ENCODE measurements at regions not wholly inside any gene's neighbourhood (a gene's known extent, or its start where the extent isn't known, plus 50 kb on each side); places are given as distances from the start of the nearest gene placed in this dataset.
"Not testable (repeated sequence)": the region's sequence is repeated elsewhere in the genome, so short reads cannot be mapped to it uniquely, and the experiment has no call there.

- 84% methylated on average over 2 of the region's 2 CpGs for WGBS
- not testable (repeated sequence) for H3K9me3 ChIP-seq (ENCODE audit: control insufficient read depth in 2 of 2, insufficient read depth in 1 of 2, low read length in 1 of 2); DNase-seq (ENCODE audit: low read depth in 6 of 9, low spot score in 9 of 9); H3K4me1 ChIP-seq (ENCODE audit: control insufficient read depth in 2 of 2, insufficient read depth in 2 of 2, low read length in 2 of 2); H3K36me3 ChIP-seq (ENCODE audit: control insufficient read depth in 2 of 2, insufficient read depth in 2 of 2, low read length in 1 of 2); H3K4me3 ChIP-seq (ENCODE audit: low read length in 2 of 2); H3K27me3 ChIP-seq (ENCODE audit: control insufficient read depth in 2 of 2, insufficient read depth in 1 of 2, low read length in 1 of 2); H3K27ac ChIP-seq (ENCODE audit: low read depth in 1 of 2, low read length in 1 of 2)
Observed at GRCh38 chr9:42283179-42283543, 99.7 kb downstream of the SPATA31A6 start.

GRCh38 chr9:42286145-42286845, 102.8 kb downstream of the SPATA31A6 start:
- DNase-seq (ENCODE audit: low read depth in 6 of 9, low spot score in 9 of 9); H3K27me3 ChIP-seq (ENCODE audit: control insufficient read depth in 2 of 2, insufficient read depth in 1 of 2, low read length in 1 of 2); H3K9me3 ChIP-seq (ENCODE audit: control insufficient read depth in 2 of 2, insufficient read depth in 1 of 2, low read length in 1 of 2); H3K4me3 ChIP-seq (ENCODE audit: low read length in 2 of 2); H3K4me1 ChIP-seq (ENCODE audit: control insufficient read depth in 2 of 2, insufficient read depth in 2 of 2, low read length in 2 of 2); H3K36me3 ChIP-seq (ENCODE audit: control insufficient read depth in 2 of 2, insufficient read depth in 2 of 2, low read length in 1 of 2); H3K27ac ChIP-seq (ENCODE audit: low read depth in 1 of 2, low read length in 1 of 2): not testable (repeated sequence)
- 88% methylated on average over 7 of the region's 7 CpGs for WGBS

- not testable (repeated sequence) for H3K4me3 ChIP-seq (ENCODE audit: low read length in 2 of 2); H3K9me3 ChIP-seq (ENCODE audit: control insufficient read depth in 2 of 2, insufficient read depth in 1 of 2, low read length in 1 of 2); H3K27ac ChIP-seq (ENCODE audit: low read depth in 1 of 2, low read length in 1 of 2); H3K27me3 ChIP-seq (ENCODE audit: control insufficient read depth in 2 of 2, insufficient read depth in 1 of 2, low read length in 1 of 2); H3K36me3 ChIP-seq (ENCODE audit: control insufficient read depth in 2 of 2, insufficient read depth in 2 of 2, low read length in 1 of 2); H3K4me1 ChIP-seq (ENCODE audit: control insufficient read depth in 2 of 2, insufficient read depth in 2 of 2, low read length in 2 of 2); DNase-seq (ENCODE audit: low read depth in 6 of 9, low spot score in 9 of 9)
- 69% methylated on average over 50 of the region's 51 CpGs for WGBS
Observed at GRCh38 chr9:42288002-42288864, 104.8 kb downstream of the SPATA31A6 start.

- H3K4me3 ChIP-seq (ENCODE audit: low read length in 2 of 2); H3K27me3 ChIP-seq (ENCODE audit: control insufficient read depth in 2 of 2, insufficient read depth in 1 of 2, low read length in 1 of 2); H3K9me3 ChIP-seq (ENCODE audit: control insufficient read depth in 2 of 2, insufficient read depth in 1 of 2, low read length in 1 of 2); H3K36me3 ChIP-seq (ENCODE audit: control insufficient read depth in 2 of 2, insufficient read depth in 2 of 2, low read length in 1 of 2); DNase-seq (ENCODE audit: low read depth in 6 of 9, low spot score in 9 of 9); H3K4me1 ChIP-seq (ENCODE audit: control insufficient read depth in 2 of 2, insufficient read depth in 2 of 2, low read length in 2 of 2); H3K27ac ChIP-seq (ENCODE audit: low read depth in 1 of 2, low read length in 1 of 2): not testable (repeated sequence)
- WGBS = 69% methylated on average over 8 of the region's 11 CpGs
Observed at GRCh38 chr9:42288865-42289229, 105.4 kb downstream of the SPATA31A6 start.

- not testable (repeated sequence) for H3K27me3 ChIP-seq (ENCODE audit: control insufficient read depth in 2 of 2, insufficient read depth in 1 of 2, low read length in 1 of 2); H3K27ac ChIP-seq (ENCODE audit: low read depth in 1 of 2, low read length in 1 of 2)
Observed at GRCh38 chr9:42300124-42300523, 116.7 kb downstream of the SPATA31A6 start.

GRCh38 chr9:42306625-42307024, 123.2 kb downstream of the SPATA31A6 start:
- H3K4me3 ChIP-seq (ENCODE audit: low read length in 2 of 2); H3K27ac ChIP-seq (ENCODE audit: low read depth in 1 of 2, low read length in 1 of 2); DNase-seq (ENCODE audit: low read depth in 6 of 9, low spot score in 9 of 9); H3K36me3 ChIP-seq (ENCODE audit: control insufficient read depth in 2 of 2, insufficient read depth in 2 of 2, low read length in 1 of 2); H3K9me3 ChIP-seq (ENCODE audit: control insufficient read depth in 2 of 2, insufficient read depth in 1 of 2, low read length in 1 of 2); H3K4me1 ChIP-seq (ENCODE audit: control insufficient read depth in 2 of 2, insufficient read depth in 2 of 2, low read length in 2 of 2); H3K27me3 ChIP-seq (ENCODE audit: control insufficient read depth in 2 of 2, insufficient read depth in 1 of 2, low read length in 1 of 2): not testable (repeated sequence)
- WGBS = 49% methylated on average over 2 of the region's 2 CpGs

More at GRCh38 chr9:42300124-42300523, 116.7 kb downstream of the SPATA31A6 start:
- not testable (repeated sequence) for H3K9me3 ChIP-seq (ENCODE audit: control insufficient read depth in 2 of 2, insufficient read depth in 1 of 2, low read length in 1 of 2); H3K4me1 ChIP-seq (ENCODE audit: control insufficient read depth in 2 of 2, insufficient read depth in 2 of 2, low read length in 2 of 2); H3K4me3 ChIP-seq (ENCODE audit: low read length in 2 of 2); H3K36me3 ChIP-seq (ENCODE audit: control insufficient read depth in 2 of 2, insufficient read depth in 2 of 2, low read length in 1 of 2); DNase-seq (ENCODE audit: low read depth in 6 of 9, low spot score in 9 of 9)

- not testable (repeated sequence) for H3K27me3 ChIP-seq (ENCODE audit: control insufficient read depth in 2 of 2, insufficient read depth in 1 of 2, low read length in 1 of 2); DNase-seq (ENCODE audit: low read depth in 6 of 9, low spot score in 9 of 9); H3K4me3 ChIP-seq (ENCODE audit: low read length in 2 of 2); H3K9me3 ChIP-seq (ENCODE audit: control insufficient read depth in 2 of 2, insufficient read depth in 1 of 2, low read length in 1 of 2); H3K36me3 ChIP-seq (ENCODE audit: control insufficient read depth in 2 of 2, insufficient read depth in 2 of 2, low read length in 1 of 2); H3K4me1 ChIP-seq (ENCODE audit: control insufficient read depth in 2 of 2, insufficient read depth in 2 of 2, low read length in 2 of 2); H3K27ac ChIP-seq (ENCODE audit: low read depth in 1 of 2, low read length in 1 of 2)
- 29% methylated on average over 2 of the region's 2 CpGs for WGBS
Observed at GRCh38 chr9:42307449-42307848, 124.0 kb downstream of the SPATA31A6 start.

- DNase-seq (ENCODE audit: low read depth in 6 of 9, low spot score in 9 of 9); H3K27ac ChIP-seq (ENCODE audit: low read depth in 1 of 2, low read length in 1 of 2); H3K36me3 ChIP-seq (ENCODE audit: control insufficient read depth in 2 of 2, insufficient read depth in 2 of 2, low read length in 1 of 2); H3K4me3 ChIP-seq (ENCODE audit: low read length in 2 of 2); H3K9me3 ChIP-seq (ENCODE audit: control insufficient read depth in 2 of 2, insufficient read depth in 1 of 2, low read length in 1 of 2); H3K4me1 ChIP-seq (ENCODE audit: control insufficient read depth in 2 of 2, insufficient read depth in 2 of 2, low read length in 2 of 2); H3K27me3 ChIP-seq (ENCODE audit: control insufficient read depth in 2 of 2, insufficient read depth in 1 of 2, low read length in 1 of 2): not testable (repeated sequence)
- 83% methylated on average over 2 of the region's 2 CpGs for WGBS
Observed at GRCh38 chr9:42310972-42311371, 127.5 kb downstream of the SPATA31A6 start.

GRCh38 chr9:42316026-42316425, 132.6 kb downstream of the SPATA31A6 start:
- WGBS = 97% methylated on average over 5 of the region's 5 CpGs
- H3K4me3 ChIP-seq (ENCODE audit: low read length in 2 of 2); H3K4me1 ChIP-seq (ENCODE audit: control insufficient read depth in 2 of 2, insufficient read depth in 2 of 2, low read length in 2 of 2); DNase-seq (ENCODE audit: low read depth in 6 of 9, low spot score in 9 of 9); H3K9me3 ChIP-seq (ENCODE audit: control insufficient read depth in 2 of 2, insufficient read depth in 1 of 2, low read length in 1 of 2); H3K36me3 ChIP-seq (ENCODE audit: control insufficient read depth in 2 of 2, insufficient read depth in 2 of 2, low read length in 1 of 2); H3K27ac ChIP-seq (ENCODE audit: low read depth in 1 of 2, low read length in 1 of 2); H3K27me3 ChIP-seq (ENCODE audit: control insufficient read depth in 2 of 2, insufficient read depth in 1 of 2, low read length in 1 of 2): not testable (repeated sequence)
